ENCODE measurements at regions not wholly inside any gene's neighbourhood (a gene's known extent, or its start where the extent isn't known, plus 50 kb on each side); places are given as distances from the start of the nearest gene placed in this dataset.

DNA sequence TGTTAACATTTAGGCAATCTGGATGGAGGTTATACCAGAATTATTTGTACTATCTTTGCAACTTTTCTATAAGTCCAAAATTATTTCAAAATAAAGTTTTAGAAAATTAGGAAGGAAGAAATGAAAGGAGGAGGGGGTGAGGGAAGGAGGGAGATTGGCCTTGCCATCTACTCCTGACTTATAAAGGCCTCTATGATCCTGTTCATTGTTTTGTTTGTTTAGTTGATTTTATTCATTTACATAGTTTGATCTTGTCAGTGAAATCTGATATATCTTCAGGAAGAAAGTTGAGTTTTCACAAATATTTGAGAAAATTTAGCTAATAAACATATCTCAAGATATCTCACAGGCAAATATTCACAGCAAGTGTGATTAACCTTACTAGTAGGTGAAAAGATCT is 189.3 kb upstream of the NOCT start:
- Histone ChIP-seq H3K27me3 (replicated peaks; ENCODE audit: insufficient read depth) (no peaks in the 10 kb centered on the region), H3K4me1 (replicated peaks) (peaks cover 4% of the 10 kb centered on the region), H3K9me3 (no peaks in the 10 kb centered on the region), H3K36me3 (no peaks in the 10 kb centered on the region), H3K4me3 (no peak overlapping the region), H3K27ac (no peak overlapping the region)
- no peak for DNase-seq (ENCODE audit: low spot score)
- intact Hi-C loops (cut with DNase I) = no loop called here
- no peak for TF ChIP-seq POLR2A (IDR thresholded peaks at IDR 0.05)
- TF ChIP-seq POLR2AphosphoS5 (IDR thresholded peaks at IDR 0.05) = no peak
- TF ChIP-seq, protein P1, sequence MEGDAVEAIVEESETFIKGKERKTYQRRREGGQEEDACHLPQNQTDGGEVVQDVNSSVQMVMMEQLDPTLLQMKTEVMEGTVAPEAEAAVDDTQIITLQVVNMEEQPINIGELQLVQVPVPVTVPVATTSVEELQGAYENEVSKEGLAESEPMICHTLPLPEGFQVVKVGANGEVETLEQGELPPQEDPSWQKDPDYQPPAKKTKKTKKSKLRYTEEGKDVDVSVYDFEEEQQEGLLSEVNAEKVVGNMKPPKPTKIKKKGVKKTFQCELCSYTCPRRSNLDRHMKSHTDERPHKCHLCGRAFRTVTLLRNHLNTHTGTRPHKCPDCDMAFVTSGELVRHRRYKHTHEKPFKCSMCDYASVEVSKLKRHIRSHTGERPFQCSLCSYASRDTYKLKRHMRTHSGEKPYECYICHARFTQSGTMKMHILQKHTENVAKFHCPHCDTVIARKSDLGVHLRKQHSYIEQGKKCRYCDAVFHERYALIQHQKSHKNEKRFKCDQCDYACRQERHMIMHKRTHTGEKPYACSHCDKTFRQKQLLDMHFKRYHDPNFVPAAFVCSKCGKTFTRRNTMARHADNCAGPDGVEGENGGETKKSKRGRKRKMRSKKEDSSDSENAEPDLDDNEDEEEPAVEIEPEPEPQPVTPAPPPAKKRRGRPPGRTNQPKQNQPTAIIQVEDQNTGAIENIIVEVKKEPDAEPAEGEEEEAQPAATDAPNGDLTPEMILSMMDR (IDR thresholded peaks at IDR 0.05) = no peak

DNA sequence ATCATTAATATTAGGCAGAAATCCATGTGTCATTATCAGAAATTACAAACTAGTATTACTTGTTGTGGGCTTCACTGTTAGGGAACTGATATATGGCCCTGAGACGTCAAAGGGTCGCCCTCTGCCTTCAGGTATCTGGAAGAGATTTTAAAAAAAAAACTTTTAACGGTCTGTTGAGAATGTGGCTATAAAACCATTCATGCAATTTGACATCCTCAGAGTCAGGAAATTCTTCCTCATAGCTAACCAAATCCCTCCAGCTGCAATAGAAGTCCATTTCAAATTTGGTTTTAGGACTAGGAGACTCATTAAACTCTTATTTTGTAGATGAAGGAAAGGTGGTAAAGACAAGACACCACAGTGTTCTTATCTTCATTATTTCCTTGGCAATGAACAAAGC is 194.2 kb upstream of the NOCT start:
- TF ChIP-seq, protein P1 (IDR thresholded peaks at IDR 0.05) = no peak
- no peak for TF ChIP-seq POLR2A (IDR thresholded peaks at IDR 0.05)
- no peak for TF ChIP-seq POLR2AphosphoS5 (IDR thresholded peaks at IDR 0.05)
- WGBS = 50% methylated on average over 3 of the region's 3 CpGs
- intact Hi-C loops (cut with DNase I) = no loop called here

DNA sequence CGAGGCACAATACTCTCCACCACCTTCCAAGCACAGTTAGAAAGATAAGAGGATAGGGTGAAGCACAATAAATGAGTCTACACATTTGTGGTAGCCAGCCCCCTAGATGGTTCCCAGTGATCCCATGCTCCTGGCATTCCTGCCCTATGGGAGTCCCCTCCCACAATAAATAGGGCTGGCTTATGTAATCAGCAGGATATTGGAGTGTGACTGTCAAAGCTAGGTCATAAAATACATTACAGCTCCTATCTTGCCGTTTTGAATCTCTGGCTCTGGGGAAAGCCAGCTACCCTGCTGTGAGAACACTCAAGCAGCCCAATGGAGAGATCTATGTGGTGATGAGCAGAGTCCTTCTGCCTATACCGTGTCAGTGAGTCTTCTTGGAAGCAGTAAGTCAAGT is 198.7 kb upstream of the NOCT start:
- no peak overlapping the region for H3K27ac ChIP-seq
- no peaks in the 10 kb centered on the region for H3K27me3 ChIP-seq (replicated peaks; ENCODE audit: insufficient read depth)
- H3K4me1 ChIP-seq (replicated peaks) = no peaks in the 10 kb centered on the region
- DNase-seq (ENCODE audit: low spot score) = no peak
- WGBS = 52% methylated on average over 3 of the region's 3 CpGs
- H3K4me3 ChIP-seq = no peak overlapping the region
- intact Hi-C loops (cut with DNase I) = no loop called here
- TF ChIP-seq, protein P1 (IDR thresholded peaks at IDR 0.05) = no peak
- no peak for TF ChIP-seq POLR2A (IDR thresholded peaks at IDR 0.05)
- H3K36me3 ChIP-seq = no peaks in the 10 kb centered on the region
- no peaks in the 10 kb centered on the region for H3K9me3 ChIP-seq

More for the DNA sequence above, 194.2 kb upstream of the NOCT start:
- no peaks in the 10 kb centered on the region for H3K36me3 ChIP-seq
- no peak for DNase-seq (ENCODE audit: low spot score)
- H3K27me3 ChIP-seq (replicated peaks; ENCODE audit: insufficient read depth) = no peaks in the 10 kb centered on the region
- H3K9me3 ChIP-seq = no peaks in the 10 kb centered on the region
- H3K27ac ChIP-seq = no peak overlapping the region
- H3K4me3 ChIP-seq = no peak overlapping the region
- no peaks in the 10 kb centered on the region for H3K4me1 ChIP-seq (replicated peaks)

DNA sequence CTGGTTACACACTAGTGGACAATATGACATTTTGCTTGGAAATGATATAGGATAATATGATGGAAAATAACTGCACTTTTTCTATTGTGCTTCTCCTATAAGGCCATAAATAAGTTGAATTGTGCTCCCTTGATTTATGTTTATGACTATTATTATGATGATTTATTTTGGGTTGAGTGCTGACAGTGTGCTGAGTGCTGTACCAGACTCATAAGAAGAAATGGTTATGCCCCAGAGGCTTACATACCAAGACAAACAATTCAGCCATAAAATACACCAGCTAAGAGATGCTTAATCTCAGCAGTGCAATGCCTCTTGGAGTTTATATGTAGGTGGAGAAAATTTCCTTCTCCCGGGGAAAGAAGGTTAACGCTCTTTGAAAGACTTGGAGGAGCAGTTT is 199.8 kb upstream of the NOCT start:
- Histone ChIP-seq H3K27me3 (replicated peaks; ENCODE audit: insufficient read depth) (no peaks in the 10 kb centered on the region), H3K4me3 (no peak overlapping the region)

DNA sequence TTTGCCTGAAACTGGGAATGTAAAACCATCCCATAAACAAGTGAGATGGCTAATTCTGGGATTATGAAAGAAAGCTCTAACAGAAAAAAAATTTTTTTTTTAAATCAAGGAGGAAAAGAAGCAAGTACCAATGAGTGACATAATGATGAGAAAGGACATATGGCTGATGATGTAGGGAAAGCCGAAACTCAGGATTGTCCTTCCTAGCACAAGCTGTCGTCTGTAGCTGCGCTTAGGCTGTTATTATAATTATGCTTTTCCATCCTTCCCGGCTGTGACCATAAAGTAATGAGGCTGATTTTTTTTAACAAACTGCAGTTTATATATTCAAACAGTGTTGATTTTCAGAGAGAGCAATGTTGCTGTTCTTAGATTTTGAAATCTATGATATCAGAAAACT is 209.8 kb upstream of the NOCT start:
- no peak overlapping the region for H3K4me3 ChIP-seq

More for the DNA sequence above, 199.8 kb upstream of the NOCT start:
- no peaks in the 10 kb centered on the region for H3K9me3 ChIP-seq
- no peaks in the 10 kb centered on the region for H3K4me1 ChIP-seq (replicated peaks)
- H3K27ac ChIP-seq = no peak overlapping the region
- 38% methylated on average over 2 of the region's 2 CpGs for WGBS
- no peak for DNase-seq (ENCODE audit: low spot score)
- H3K36me3 ChIP-seq = no peaks in the 10 kb centered on the region
- intact Hi-C loops (cut with DNase I) = no loop called here
- TF ChIP-seq POLR2A (IDR thresholded peaks at IDR 0.05) (no peak), POLR2AphosphoS5 (IDR thresholded peaks at IDR 0.05) (no peak)
- TF ChIP-seq, protein P1 (IDR thresholded peaks at IDR 0.05) = no peak

More for the DNA sequence above, 209.8 kb upstream of the NOCT start:
- H3K36me3 ChIP-seq = no peaks in the 10 kb centered on the region
- 69% methylated on average over 4 of the region's 4 CpGs for WGBS
- H3K27me3 ChIP-seq (replicated peaks; ENCODE audit: insufficient read depth) = no peaks in the 10 kb centered on the region
- no peaks in the 10 kb centered on the region for H3K9me3 ChIP-seq
- H3K27ac ChIP-seq = no peak overlapping the region
- no peak for DNase-seq (ENCODE audit: low spot score)
- no peak for TF ChIP-seq POLR2A (IDR thresholded peaks at IDR 0.05)
- no peak for TF ChIP-seq POLR2AphosphoS5 (IDR thresholded peaks at IDR 0.05)
- TF ChIP-seq, protein P1 (IDR thresholded peaks at IDR 0.05) = no peak
- no peaks in the 10 kb centered on the region for H3K4me1 ChIP-seq (replicated peaks)
- intact Hi-C loops (cut with DNase I) = no loop called here
